Mononuclear cell (primary cell): ENCODE measurements at regions not wholly inside any gene's neighbourhood (a gene's known extent, or its start where the extent isn't known, plus 50 kb on each side); places are given as distances from the start of the nearest gene placed in this dataset.

Source experiments
- H3K27me3 ChIP-seq: 2 replicates; pipeline ENCODE4 v1.6.0; 2011; ENCODE audit warnings: low read length, control low read depth; ENCODE audit not compliant: insufficient read depth
- H3K4me1 ChIP-seq: 2 replicates; pipeline ENCODE4 v1.5.1; 2011; ENCODE audit warnings: mild to moderate bottlenecking, low read length, control low read depth; ENCODE audit not compliant: insufficient read depth
- H3K4me3 ChIP-seq: 2 replicates; pipeline ENCODE4 v1.5.1; 2011; ENCODE audit warnings: mild to moderate bottlenecking, low read length, moderate library complexity
- H3K9me3 ChIP-seq: 2 replicates; pipeline ENCODE4 v1.5.1; 2011; ENCODE audit warnings: low read depth, mild to moderate bottlenecking, control low read depth, low read length

GRCh38 chr5:100313657-100314056, 221.5 kb upstream of the FAM174A start:
- H3K9me3 ChIP-seq = no peaks in the 10 kb centered on the region
- no peaks in the 10 kb centered on the region for H3K4me1 ChIP-seq
- no peak overlapping the region for H3K4me3 ChIP-seq
- H3K27me3 ChIP-seq = no peaks in the 10 kb centered on the region

DNA sequence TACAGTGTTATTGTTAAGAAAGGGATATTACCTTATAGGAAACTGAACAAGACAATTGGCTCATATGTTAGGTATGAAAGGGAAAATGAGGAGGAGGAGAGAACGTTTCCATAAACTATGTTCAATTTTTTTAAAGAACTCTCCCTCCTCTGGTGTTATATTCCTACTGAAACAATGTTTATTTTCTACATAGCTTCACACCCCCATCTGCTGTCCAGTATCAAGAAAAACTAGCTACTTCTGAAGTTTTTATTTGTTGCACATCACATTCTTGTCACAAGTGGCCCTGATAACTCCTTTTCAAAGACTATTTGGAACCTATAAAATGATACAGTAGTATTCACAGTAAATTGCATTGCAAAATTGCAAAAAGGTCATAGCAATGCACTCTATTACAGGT, 223.4 kb upstream of the FAM174A start:
- Histone ChIP-seq H3K9me3 (no peaks in the 10 kb centered on the region), H3K4me1 (no peaks in the 10 kb centered on the region), H3K27me3 (no peaks in the 10 kb centered on the region), H3K4me3 (no peak overlapping the region)

DNA sequence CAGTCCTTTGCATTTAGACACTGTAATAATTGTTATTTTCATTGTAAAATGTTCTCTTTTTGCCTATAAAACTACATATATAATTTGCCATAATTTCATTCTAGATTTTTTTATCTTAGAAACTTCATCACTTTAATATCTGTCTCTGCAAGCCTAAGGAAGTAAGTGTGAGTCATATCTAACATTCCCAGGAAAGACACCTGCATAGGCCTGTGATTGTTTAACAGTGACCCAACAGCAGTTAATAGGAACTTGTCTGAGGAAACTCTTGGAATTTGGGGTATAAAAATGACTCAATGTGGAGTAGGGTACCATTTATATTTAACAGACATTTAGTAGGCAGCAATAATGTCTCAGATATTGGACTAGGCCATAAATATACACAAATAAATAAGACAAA, 229.2 kb upstream of the FAM174A start:
- Histone ChIP-seq H3K4me3 (no peak overlapping the region), H3K4me1 (no peaks in the 10 kb centered on the region), H3K27me3 (no peaks in the 10 kb centered on the region), H3K9me3 (no peaks in the 10 kb centered on the region)

- no peak overlapping the region for H3K4me3 ChIP-seq
- H3K27me3 ChIP-seq = no peaks in the 10 kb centered on the region
- peaks cover 3% of the 10 kb centered on the region for H3K4me1 ChIP-seq
- H3K9me3 ChIP-seq = no peaks in the 10 kb centered on the region
These were observed 232.0 kb upstream of the FAM174A start for GRCh38 chr5:100303216-100303615.

DNA sequence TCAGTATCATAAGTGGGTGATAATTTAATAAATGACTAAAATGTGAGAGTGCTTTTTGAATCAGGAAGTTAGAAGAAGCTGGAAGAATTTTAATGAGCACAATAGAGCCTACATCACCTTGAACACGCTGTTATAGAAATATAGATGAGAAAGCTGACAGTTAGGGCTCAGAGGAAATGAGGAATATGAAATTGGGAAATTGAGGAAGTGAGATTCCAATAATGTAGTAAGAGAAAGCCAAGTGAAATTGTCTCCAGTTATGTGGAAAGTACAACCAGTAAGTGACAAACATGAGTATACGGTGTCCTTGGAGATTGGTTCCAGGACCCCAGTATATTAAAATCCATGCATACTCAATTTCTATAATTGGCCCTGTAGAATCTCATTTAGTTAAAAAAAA, 235.9 kb upstream of the FAM174A start:
- no peaks in the 10 kb centered on the region for H3K9me3 ChIP-seq
- H3K27me3 ChIP-seq = no peaks in the 10 kb centered on the region
- H3K4me1 ChIP-seq = peaks cover 3% of the 10 kb centered on the region
- no peak overlapping the region for H3K4me3 ChIP-seq

- H3K4me3 ChIP-seq = no peak overlapping the region
- no peaks in the 10 kb centered on the region for H3K9me3 ChIP-seq
- H3K27me3 ChIP-seq = no peaks in the 10 kb centered on the region
- no peaks in the 10 kb centered on the region for H3K4me1 ChIP-seq
These were observed 259.1 kb upstream of the FAM174A start for GRCh38 chr5:100276071-100276470.

DNA sequence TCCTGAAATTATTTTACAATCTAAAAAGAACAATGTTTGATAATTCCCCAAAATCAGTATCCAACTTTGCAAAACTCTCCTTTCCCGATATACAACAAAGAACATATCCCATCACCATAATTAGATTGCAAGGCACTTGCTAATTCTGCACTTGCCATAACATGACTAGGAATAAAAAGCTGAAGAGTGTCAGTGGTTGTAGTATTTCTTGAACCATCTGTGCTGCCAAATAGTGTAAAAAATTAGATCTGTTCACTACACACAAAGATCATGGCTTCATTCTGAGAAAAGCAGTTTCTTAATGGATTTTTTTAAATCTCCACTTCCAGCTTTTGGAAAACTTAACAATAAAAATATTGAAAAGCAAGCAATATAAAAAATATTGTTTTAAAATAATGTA, 259.5 kb upstream of the FAM174A start:
- Histone ChIP-seq H3K4me3 (no peak overlapping the region), H3K4me1 (no peaks in the 10 kb centered on the region), H3K9me3 (no peaks in the 10 kb centered on the region), H3K27me3 (no peaks in the 10 kb centered on the region)

GRCh38 chr5:100273846-100274580, 261.2 kb upstream of the FAM174A start:
- Histone ChIP-seq H3K4me3 (no peak overlapping the region), H3K27me3 (no peaks in the 10 kb centered on the region), H3K9me3 (no peaks in the 10 kb centered on the region), H3K4me1 (no peaks in the 10 kb centered on the region)

DNA sequence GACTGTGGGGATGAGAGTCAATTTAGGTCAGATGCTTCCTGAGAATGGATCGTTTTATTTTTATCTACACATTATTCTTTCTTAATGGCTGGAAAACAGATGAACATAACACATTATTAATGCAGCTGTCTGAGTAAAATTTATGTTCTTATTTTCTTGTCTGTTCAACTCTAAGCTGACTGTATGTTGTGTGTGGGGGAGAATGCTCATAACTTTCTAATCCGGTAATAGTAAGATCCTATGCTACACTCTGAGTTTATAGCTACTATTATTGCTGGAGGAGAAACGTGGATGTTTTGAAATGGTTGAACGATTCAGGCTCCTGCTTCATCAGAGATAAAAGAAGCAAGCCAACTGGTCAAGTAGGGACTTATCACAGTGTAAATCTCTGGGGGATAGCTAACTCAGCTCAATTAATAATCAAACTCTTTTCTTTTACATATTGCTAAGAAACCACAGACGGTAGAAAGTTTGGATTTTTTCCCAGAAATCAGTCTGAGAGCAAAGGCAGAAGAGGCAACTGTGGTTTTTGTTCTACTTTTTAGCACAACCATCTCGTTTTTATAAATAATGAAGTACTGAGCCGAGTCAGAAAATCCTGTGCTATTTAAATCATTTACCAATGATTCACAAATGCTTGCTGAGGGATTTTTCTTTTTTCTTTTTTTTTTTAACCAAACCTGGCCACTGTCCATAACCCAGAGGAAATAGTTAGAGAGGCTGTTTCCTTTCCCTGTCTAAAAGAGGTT, 265.0 kb upstream of the FAM174A start:
- Histone ChIP-seq H3K4me3 (no peak overlapping the region), H3K27me3 (no peaks in the 10 kb centered on the region), H3K9me3 (no peaks in the 10 kb centered on the region), H3K4me1 (no peaks in the 10 kb centered on the region)

DNA sequence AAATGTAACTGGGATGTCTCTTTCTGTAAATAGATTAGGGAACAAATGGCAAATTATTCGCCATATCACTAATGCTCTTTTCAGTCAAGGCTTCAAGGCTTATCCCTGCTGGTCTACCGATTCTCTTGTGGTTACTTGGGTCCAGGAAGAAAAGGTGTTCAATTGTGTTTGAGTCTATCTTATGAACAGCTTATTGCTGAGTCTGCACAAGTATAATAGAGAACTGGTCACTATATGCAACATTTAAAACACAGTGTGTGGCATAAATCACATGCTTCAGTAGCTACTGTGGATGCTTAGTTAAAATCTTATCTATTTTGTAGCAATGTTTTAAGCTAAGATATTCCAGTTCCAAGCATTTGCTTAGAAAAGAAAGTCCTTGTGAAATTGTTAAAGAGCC, 274.2 kb upstream of the FAM174A start:
- H3K4me1 ChIP-seq = no peaks in the 10 kb centered on the region
- H3K9me3 ChIP-seq = no peaks in the 10 kb centered on the region
- H3K4me3 ChIP-seq = no peak overlapping the region
- no peaks in the 10 kb centered on the region for H3K27me3 ChIP-seq

DNA sequence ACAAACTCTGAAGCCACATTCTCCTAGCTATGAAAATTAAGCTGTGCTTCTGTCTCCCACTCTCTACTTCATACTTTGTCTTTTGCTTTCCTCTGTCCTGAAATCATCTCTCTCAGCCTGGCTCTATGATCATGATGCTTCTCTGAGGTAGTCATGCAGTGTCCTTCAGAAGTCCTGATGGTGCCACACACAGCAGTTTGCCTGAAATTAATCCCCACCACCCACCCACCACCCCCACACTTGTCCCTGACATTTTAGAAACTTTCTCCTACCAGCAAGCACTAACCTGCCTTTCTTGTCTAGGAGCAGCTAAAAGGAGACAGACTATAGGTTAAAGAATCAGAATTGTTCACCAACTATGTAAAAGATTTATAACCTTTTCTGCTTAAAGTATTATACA, 282.2 kb upstream of the FAM174A start:
- Histone ChIP-seq H3K27me3 (no peaks in the 10 kb centered on the region), H3K4me1 (no peaks in the 10 kb centered on the region), H3K4me3 (no peak overlapping the region), H3K9me3 (no peaks in the 10 kb centered on the region)

- Histone ChIP-seq H3K4me3 (no peak overlapping the region), H3K9me3 (no peaks in the 10 kb centered on the region), H3K4me1 (no peaks in the 10 kb centered on the region), H3K27me3 (no peaks in the 10 kb centered on the region)
These were observed 283.1 kb upstream of the FAM174A start for GRCh38 chr5:100252037-100252436.

DNA sequence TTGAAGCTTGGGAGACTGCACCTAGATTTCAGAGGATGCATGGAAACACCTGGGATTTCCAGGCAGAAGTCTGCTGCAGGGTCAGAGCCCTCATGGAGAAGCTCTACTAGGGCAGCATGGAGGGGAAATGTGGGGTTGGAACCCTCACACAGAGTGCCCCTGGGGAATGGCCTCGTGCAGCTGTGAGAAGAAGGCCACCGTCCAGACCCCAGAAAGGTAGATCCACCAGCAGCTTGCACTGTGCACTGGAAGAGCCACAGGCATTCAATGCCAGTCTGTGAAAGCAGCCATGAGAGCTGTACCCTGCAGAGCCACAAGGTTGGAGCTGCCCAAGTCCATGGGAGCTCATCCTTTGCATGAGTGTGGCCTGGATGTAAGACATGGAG, 285.3 kb upstream of the FAM174A start:
- Histone ChIP-seq H3K4me3 (no peak overlapping the region), H3K9me3 (no peaks in the 10 kb centered on the region), H3K4me1 (no peaks in the 10 kb centered on the region), H3K27me3 (no peaks in the 10 kb centered on the region)

DNA sequence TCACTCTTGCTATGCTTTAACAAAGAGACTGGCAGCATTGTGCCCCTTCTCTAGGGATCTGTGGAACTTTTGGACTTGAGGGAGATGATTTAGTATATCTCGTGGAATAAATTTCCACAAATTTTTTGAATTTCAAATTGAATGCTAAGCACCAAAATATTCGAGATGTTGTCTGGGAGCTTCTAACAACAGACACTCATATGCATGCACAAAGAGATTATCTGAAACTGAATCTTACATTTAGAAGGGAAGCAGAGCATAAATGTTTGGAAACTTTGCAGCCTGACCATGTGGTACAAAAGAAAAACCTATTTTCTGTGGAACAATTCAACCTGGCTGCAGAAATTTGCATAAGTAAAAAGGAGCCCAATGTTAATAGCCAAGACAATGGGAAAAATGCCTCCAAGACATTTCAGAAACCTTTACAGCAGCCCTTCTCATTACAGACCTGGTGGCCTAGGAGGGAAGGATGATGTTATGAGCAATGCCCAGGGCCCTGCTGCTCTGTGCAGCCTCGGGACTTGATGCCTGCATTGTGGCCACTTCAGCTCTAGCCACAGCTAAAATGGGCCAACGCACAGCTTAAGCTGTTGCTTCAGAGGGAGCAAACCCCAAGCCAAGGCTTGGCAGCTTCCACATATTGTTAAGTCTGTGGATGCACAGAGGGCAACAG, 285.8 kb upstream of the FAM174A start:
- Histone ChIP-seq H3K27me3 (no peaks in the 10 kb centered on the region), H3K9me3 (no peaks in the 10 kb centered on the region), H3K4me1 (no peaks in the 10 kb centered on the region), H3K4me3 (no peak overlapping the region)

DNA sequence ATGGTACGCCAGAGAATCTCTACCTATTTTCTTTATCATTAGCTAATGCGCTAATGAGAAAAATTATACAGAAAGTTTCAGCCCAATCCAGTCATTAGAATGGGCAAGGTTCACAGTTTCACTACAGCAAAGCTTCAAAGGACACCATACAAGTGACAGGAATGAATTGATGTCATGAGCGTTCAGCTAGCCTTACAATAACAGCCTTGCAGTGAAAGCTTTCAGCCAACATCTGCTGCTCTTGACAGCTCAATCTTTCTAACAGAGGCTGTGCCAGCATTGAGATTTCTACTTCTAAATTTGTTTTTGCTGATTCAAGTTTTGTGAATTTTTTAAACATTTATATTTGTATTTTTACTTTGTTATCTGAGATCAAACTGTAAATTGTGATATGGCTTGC, 302.4 kb upstream of the FAM174A start:
- H3K4me1 ChIP-seq = no peaks in the 10 kb centered on the region
- no peak overlapping the region for H3K4me3 ChIP-seq
- H3K9me3 ChIP-seq = no peaks in the 10 kb centered on the region
- H3K27me3 ChIP-seq = no peaks in the 10 kb centered on the region
